WTC11 (cell line): ENCODE measurements at regions not wholly inside any gene's neighbourhood (a gene's known extent, or its start where the extent isn't known, plus 50 kb on each side); places are given as distances from the start of the nearest gene placed in this dataset.

Experiments used
- ATAC-seq: fragments of 200-7000 bp; cut with Tn5 transposase; 2 replicates; pipeline ENCODE4 v1.10.0; 2021; ENCODE audit warnings: mild to moderate bottlenecking, moderate library complexity
- CTCF ChIA-PET: fragments of 300-600 bp; sonication (Branson Sonifier 250); formaldehyde crosslinking; loops from one replicate; lab custom pipeline; 2021; ENCODE audit warnings: antibody characterized with exemption; lab: Charles Lee
- POLR2A ChIA-PET: fragments of 350-600 bp; sonication (Branson Sonifier 250); formaldehyde crosslinking; loops from one replicate; lab custom pipeline; 2021; ENCODE audit warnings: antibody characterized with exemption; lab: Charles Lee
- DNase-seq: peaks from one replicate; pipeline ENCODE4 v3.0.0; 2021; ENCODE audit warnings: low spot score
- H3K27ac Mint-ChIP-seq: 2 replicates; pipeline ENCODE4 v1.8.0; 2021; ENCODE audit warnings: mixed read lengths
- H3K27me3 Mint-ChIP-seq: 2 replicates; pipeline ENCODE4 v1.8.0; 2021; ENCODE audit warnings: low read depth, mild to moderate bottlenecking, moderate library complexity, mixed read lengths
- H3K36me3 Mint-ChIP-seq: 2 replicates; pipeline ENCODE4 v1.8.0; 2021; ENCODE audit warnings: mixed read lengths
- H3K4me1 Mint-ChIP-seq: 2 replicates; pipeline ENCODE4 v1.8.0; 2022; ENCODE audit warnings: mixed read lengths
- H3K4me3 Mint-ChIP-seq: 2 replicates; pipeline ENCODE4 v1.8.0; 2021; ENCODE audit warnings: mild to moderate bottlenecking, moderate library complexity, mixed read lengths
- H3K9me3 Mint-ChIP-seq: 2 replicates; pipeline ENCODE4 v1.8.0; 2021; ENCODE audit warnings: mixed read lengths
- ARID4B ChIP-seq: sonication (generic); formaldehyde crosslinking; IDR thresholded peaks from 2 replicates; pipeline ENCODE4 v1.8.0; 2023; ENCODE audit warnings: missing genetic modification reagents, mild to moderate bottlenecking, borderline replicate concordance
- CREM ChIP-seq: sonication (generic); formaldehyde crosslinking; IDR thresholded peaks from 2 replicates; pipeline ENCODE4 v1.8.1; 2022; ENCODE audit warnings: mild to moderate bottlenecking, missing genetic modification reagents, moderate library complexity
- ELF4 ChIP-seq: sonication (generic); formaldehyde crosslinking; IDR thresholded peaks from 2 replicates; pipeline ENCODE4 v1.8.1; 2022; ENCODE audit warnings: low read depth, mild to moderate bottlenecking, moderate library complexity, missing genetic modification reagents
- ETV6 ChIP-seq: sonication (generic); formaldehyde crosslinking; IDR thresholded peaks from 2 replicates; pipeline ENCODE4 v1.8.1; 2022; ENCODE audit warnings: mild to moderate bottlenecking, missing genetic modification reagents
- FOXP4 ChIP-seq: sonication (generic); formaldehyde crosslinking; IDR thresholded peaks from 2 replicates; pipeline ENCODE4 v1.8.0; 2022; ENCODE audit warnings: mild to moderate bottlenecking, missing genetic modification reagents
- GTF2I ChIP-seq: fragments of 250-450 bp; sonication (Bioruptor Pico); conservative IDR thresholded peaks from 2 replicates; pipeline ENCODE4 v1.4.0; 2021; ENCODE audit warnings: mild to moderate bottlenecking
- KAT7 ChIP-seq: sonication (generic); formaldehyde crosslinking; IDR thresholded peaks from 2 replicates; pipeline ENCODE4 v1.8.1; 2023; ENCODE audit warnings: missing genetic modification reagents, mild to moderate bottlenecking, borderline replicate concordance
- NFYB ChIP-seq: sonication (generic); formaldehyde crosslinking; conservative IDR thresholded peaks from 2 replicates; pipeline ENCODE4 v1.8.0; 2022; ENCODE audit warnings: low read depth, missing genetic modification reagents
- NR1H2 ChIP-seq: sonication (generic); formaldehyde crosslinking; IDR thresholded peaks from 2 replicates; pipeline ENCODE4 v1.9.0; 2021; ENCODE audit warnings: mild to moderate bottlenecking, moderate library complexity, missing genetic modification reagents
- NR3C1 ChIP-seq: sonication (generic); formaldehyde crosslinking; conservative IDR thresholded peaks from 2 replicates; pipeline ENCODE4 v1.8.1; 2023; ENCODE audit warnings: low read depth, mild to moderate bottlenecking, missing genetic modification reagents
- PRRX2 ChIP-seq: fragments of 250-450 bp; sonication (Bioruptor Pico); IDR thresholded peaks from 2 replicates; pipeline ENCODE4 v1.8.0; 2021; ENCODE audit warnings: mild to moderate bottlenecking
- SMAD3 ChIP-seq: sonication (generic); formaldehyde crosslinking; IDR thresholded peaks from 2 replicates; pipeline ENCODE4 v1.8.0; 2022; ENCODE audit warnings: missing genetic modification reagents, mild to moderate bottlenecking, borderline replicate concordance
- SMAD4 ChIP-seq: sonication (generic); formaldehyde crosslinking; IDR thresholded peaks from 2 replicates; pipeline ENCODE4 v1.8.0; 2022; ENCODE audit warnings: mild to moderate bottlenecking, missing genetic modification reagents
- TEAD1 ChIP-seq: sonication (generic); formaldehyde crosslinking; IDR thresholded peaks from 2 replicates; pipeline ENCODE4 v1.8.0; 2022; ENCODE audit warnings: mild to moderate bottlenecking, missing genetic modification reagents
- USF2 ChIP-seq: sonication (generic); formaldehyde crosslinking; IDR thresholded peaks from 2 replicates; pipeline ENCODE4 v1.8.1; 2023; ENCODE audit warnings: mild to moderate bottlenecking, missing genetic modification reagents, moderate library complexity
- ZNF232 ChIP-seq: sonication (generic); formaldehyde crosslinking; IDR thresholded peaks from 2 replicates; pipeline ENCODE4 v1.8.0; 2022; ENCODE audit warnings: mild to moderate bottlenecking, missing genetic modification reagents
- ZNF263 ChIP-seq: sonication (generic); formaldehyde crosslinking; IDR thresholded peaks from 2 replicates; pipeline ENCODE4 v1.8.1; 2022; ENCODE audit warnings: low read depth, mild to moderate bottlenecking, moderate library complexity, missing genetic modification reagents
- TF ChIP-seq, protein P1 (sequence below): sonication (generic); formaldehyde crosslinking; conservative IDR thresholded peaks from 2 replicates; pipeline ENCODE4 v1.8.1; 2023; ENCODE audit warnings: mild to moderate bottlenecking, low read depth, missing genetic modification reagents, moderate library complexity

- TF ChIP-seq, protein P1, sequence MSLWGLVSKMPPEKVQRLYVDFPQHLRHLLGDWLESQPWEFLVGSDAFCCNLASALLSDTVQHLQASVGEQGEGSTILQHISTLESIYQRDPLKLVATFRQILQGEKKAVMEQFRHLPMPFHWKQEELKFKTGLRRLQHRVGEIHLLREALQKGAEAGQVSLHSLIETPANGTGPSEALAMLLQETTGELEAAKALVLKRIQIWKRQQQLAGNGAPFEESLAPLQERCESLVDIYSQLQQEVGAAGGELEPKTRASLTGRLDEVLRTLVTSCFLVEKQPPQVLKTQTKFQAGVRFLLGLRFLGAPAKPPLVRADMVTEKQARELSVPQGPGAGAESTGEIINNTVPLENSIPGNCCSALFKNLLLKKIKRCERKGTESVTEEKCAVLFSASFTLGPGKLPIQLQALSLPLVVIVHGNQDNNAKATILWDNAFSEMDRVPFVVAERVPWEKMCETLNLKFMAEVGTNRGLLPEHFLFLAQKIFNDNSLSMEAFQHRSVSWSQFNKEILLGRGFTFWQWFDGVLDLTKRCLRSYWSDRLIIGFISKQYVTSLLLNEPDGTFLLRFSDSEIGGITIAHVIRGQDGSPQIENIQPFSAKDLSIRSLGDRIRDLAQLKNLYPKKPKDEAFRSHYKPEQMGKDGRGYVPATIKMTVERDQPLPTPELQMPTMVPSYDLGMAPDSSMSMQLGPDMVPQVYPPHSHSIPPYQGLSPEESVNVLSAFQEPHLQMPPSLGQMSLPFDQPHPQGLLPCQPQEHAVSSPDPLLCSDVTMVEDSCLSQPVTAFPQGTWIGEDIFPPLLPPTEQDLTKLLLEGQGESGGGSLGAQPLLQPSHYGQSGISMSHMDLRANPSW: no peak
- no peak for TF ChIP-seq PRRX2 (CRISPR knock-in tag)
Observed at GRCh38 chr18:61965311-61965710, 72.5 kb upstream of the RNF152 start (continued).

DNA sequence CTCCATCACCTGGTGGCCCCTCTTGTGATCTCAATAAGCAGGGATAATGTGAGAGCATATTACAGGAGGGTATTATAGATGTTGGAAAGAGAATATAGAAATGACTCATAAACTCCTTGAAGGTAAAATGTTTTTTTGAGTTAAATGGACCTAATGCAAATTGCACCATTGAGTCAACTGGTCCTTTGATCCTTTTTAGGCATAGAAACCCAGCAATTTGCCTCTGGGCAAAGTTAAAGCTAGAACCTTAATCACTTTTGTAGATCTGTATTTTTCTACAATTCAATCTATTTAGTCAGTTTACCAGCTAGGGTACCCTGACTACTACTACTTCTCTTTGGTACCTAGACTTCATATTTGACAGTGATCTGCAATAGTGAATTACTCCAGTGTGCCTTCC is 71.8 kb upstream of the RNF152 start:
- no peaks in the 10 kb centered on the region for H3K9me3 Mint-ChIP-seq
- POLR2A ChIA-PET: no interaction called here
- no peak overlapping the region for H3K27ac Mint-ChIP-seq
- H3K36me3 Mint-ChIP-seq: no peaks in the 10 kb centered on the region
- H3K4me3 Mint-ChIP-seq: no peak overlapping the region
- no peaks in the 10 kb centered on the region for H3K4me1 Mint-ChIP-seq
- DNase-seq: no peak
- TF ChIP-seq ZNF263 (CRISPR knock-in tag) (no peak), ZNF232 (CRISPR knock-in tag) (no peak), TEAD1 (CRISPR knock-in tag) (no peak), GTF2I (CRISPR knock-in tag) (no peak), ARID4B (no peak)
- CTCF ChIA-PET: no interaction called here
- ATAC-seq: no peak
- H3K27me3 Mint-ChIP-seq: no peaks in the 10 kb centered on the region; the same call in 1 of the 2 replicates

GRCh38 chr18:61963705-61964104 is 70.9 kb upstream of the RNF152 start:
- Mint-ChIP-seq H3K9me3 (no peaks in the 10 kb centered on the region), H3K4me1 (no peaks in the 10 kb centered on the region), H3K27me3 (no peaks in the 10 kb centered on the region; the same call in 1 of the 2 replicates), H3K4me3 (no peak overlapping the region), H3K36me3 (no peaks in the 10 kb centered on the region), H3K27ac (no peak overlapping the region)
- TF ChIP-seq NFYB (CRISPR knock-in tag): no peak
- no peak for TF ChIP-seq USF2 (CRISPR knock-in tag)
- TF ChIP-seq KAT7: no peak
- no peak for TF ChIP-seq ETV6 (CRISPR knock-in tag)
- no peak for TF ChIP-seq SMAD4 (CRISPR knock-in tag)
- no peak for TF ChIP-seq FOXP4 (CRISPR knock-in tag)
- no peak for TF ChIP-seq CREM (CRISPR knock-in tag)
- TF ChIP-seq, protein P1: no peak
- TF ChIP-seq NR3C1 (CRISPR knock-in tag): no peak
- TF ChIP-seq NR1H2: no peak
- TF ChIP-seq ELF4: no peak
- TF ChIP-seq SMAD3 (CRISPR knock-in tag): no peak
- ChIA-PET POLR2A (no interaction called here), CTCF (no interaction called here)
- DNase-seq: no peak
- no peak for ATAC-seq
